ENCODE measurements at regions not wholly inside any gene's neighbourhood (a gene's known extent, or its start where the extent isn't known, plus 50 kb on each side); places are given as distances from the start of the nearest gene placed in this dataset.

GRCh38 chr5:130896636-130897035 lies 268.4 kb downstream of the HINT1 start:
- no peaks in the 10 kb centered on the region for H3K27me3 ChIP-seq
- no peaks in the 10 kb centered on the region for H3K4me1 ChIP-seq (ENCODE audit: control insufficient read depth in 1 of 2, insufficient read depth in 1 of 2, low read depth in 1 of 2, low read length in 1 of 2)
- TF ChIP-seq, protein P1, sequence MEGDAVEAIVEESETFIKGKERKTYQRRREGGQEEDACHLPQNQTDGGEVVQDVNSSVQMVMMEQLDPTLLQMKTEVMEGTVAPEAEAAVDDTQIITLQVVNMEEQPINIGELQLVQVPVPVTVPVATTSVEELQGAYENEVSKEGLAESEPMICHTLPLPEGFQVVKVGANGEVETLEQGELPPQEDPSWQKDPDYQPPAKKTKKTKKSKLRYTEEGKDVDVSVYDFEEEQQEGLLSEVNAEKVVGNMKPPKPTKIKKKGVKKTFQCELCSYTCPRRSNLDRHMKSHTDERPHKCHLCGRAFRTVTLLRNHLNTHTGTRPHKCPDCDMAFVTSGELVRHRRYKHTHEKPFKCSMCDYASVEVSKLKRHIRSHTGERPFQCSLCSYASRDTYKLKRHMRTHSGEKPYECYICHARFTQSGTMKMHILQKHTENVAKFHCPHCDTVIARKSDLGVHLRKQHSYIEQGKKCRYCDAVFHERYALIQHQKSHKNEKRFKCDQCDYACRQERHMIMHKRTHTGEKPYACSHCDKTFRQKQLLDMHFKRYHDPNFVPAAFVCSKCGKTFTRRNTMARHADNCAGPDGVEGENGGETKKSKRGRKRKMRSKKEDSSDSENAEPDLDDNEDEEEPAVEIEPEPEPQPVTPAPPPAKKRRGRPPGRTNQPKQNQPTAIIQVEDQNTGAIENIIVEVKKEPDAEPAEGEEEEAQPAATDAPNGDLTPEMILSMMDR (IDR thresholded peaks at IDR 0.05) = no peak
- no peaks in the 10 kb centered on the region for H3K36me3 ChIP-seq
- no peaks in the 10 kb centered on the region for H3K9me3 ChIP-seq
- H3K27ac ChIP-seq = no peak overlapping the region
- no peak overlapping the region for H3K4me3 ChIP-seq (ENCODE audit: low read depth in 1 of 2, low read length in 1 of 2)

DNA sequence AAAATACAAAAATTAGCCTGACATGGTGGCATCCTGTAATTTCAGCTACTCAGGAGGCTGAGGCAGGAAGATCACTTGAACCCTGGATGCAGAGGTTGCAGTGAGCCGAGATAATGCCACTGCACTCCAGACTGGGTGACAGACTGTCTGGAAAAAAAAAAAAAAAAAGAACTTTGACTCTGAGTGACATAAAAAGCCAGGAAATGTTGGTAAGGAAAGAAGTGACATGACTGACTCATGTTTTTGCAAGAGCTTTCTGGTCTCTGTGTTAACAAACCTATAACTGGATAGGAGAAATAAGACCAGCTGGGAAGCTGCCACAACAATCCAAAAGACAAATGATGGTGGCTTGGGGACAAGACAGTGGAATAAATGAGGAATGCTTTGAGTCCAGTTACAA lies 272.1 kb downstream of the HINT1 start:
- Histone ChIP-seq H3K27me3 (no peaks in the 10 kb centered on the region), H3K36me3 (no peaks in the 10 kb centered on the region), H3K9me3 (no peaks in the 10 kb centered on the region), H3K4me1 (ENCODE audit: control insufficient read depth in 1 of 2, insufficient read depth in 1 of 2, low read depth in 1 of 2, low read length in 1 of 2) (no peaks in the 10 kb centered on the region), H3K27ac (no peak overlapping the region), H3K4me3 (ENCODE audit: low read depth in 1 of 2, low read length in 1 of 2) (no peak overlapping the region)
- TF ChIP-seq, protein P1 (IDR thresholded peaks at IDR 0.05) = no peak

DNA sequence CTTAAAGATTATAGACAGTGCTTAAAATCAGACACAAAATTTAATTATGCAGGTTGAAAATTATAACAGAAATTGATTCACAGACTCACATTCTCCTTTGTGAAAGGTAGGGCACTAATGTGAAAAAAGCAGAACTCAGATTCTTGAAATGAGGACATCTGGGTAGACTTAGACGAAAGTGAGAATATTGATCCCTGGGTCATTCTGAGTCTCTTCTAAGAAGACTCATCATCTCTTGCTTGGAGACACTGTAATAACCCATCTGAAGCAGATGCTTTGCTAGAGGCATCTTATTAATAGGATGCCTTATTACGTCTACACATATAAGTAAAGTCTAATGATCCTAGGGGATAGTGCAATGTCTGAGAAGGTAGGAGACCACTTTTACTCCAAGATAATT lies 274.4 kb downstream of the HINT1 start:
- Histone ChIP-seq H3K27me3 (no peaks in the 10 kb centered on the region), H3K4me1 (ENCODE audit: control insufficient read depth in 1 of 2, insufficient read depth in 1 of 2, low read depth in 1 of 2, low read length in 1 of 2) (no peaks in the 10 kb centered on the region), H3K4me3 (ENCODE audit: low read depth in 1 of 2, low read length in 1 of 2) (no peak overlapping the region), H3K36me3 (no peaks in the 10 kb centered on the region), H3K9me3 (no peaks in the 10 kb centered on the region), H3K27ac (no peak overlapping the region)
- TF ChIP-seq, protein P1 (IDR thresholded peaks at IDR 0.05) = no peak

GRCh38 chr5:130885691-130886090 lies 279.4 kb downstream of the HINT1 start:
- TF ChIP-seq, protein P1 (IDR thresholded peaks at IDR 0.05) = no peak
- H3K27me3 ChIP-seq = no peaks in the 10 kb centered on the region
- H3K4me1 ChIP-seq (ENCODE audit: control insufficient read depth in 1 of 2, insufficient read depth in 1 of 2, low read depth in 1 of 2, low read length in 1 of 2) = no peaks in the 10 kb centered on the region
- no peaks in the 10 kb centered on the region for H3K36me3 ChIP-seq
- no peaks in the 10 kb centered on the region for H3K9me3 ChIP-seq
- no peak overlapping the region for H3K27ac ChIP-seq
- H3K4me3 ChIP-seq (ENCODE audit: low read depth in 1 of 2, low read length in 1 of 2) = no peak overlapping the region

DNA sequence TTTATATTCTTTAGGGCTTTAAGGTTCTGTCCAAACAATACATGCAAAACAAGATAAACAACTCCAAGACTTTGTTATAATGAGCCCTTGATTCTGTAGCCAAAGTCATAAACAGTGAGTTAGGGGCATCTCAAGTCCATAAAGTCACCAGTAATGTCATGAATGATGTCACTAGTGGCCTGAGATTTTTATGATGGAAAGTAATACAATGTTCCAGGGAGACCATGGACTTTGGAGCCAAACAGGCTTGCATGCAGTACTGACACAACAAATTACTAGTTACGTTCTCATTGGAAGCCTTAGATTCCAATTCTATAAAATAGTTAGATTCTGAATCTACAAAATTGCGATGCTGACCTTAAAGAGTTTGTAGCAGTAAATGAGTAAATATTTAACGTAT lies 280.0 kb downstream of the HINT1 start:
- no peaks in the 10 kb centered on the region for H3K9me3 ChIP-seq
- TF ChIP-seq, protein P1 (IDR thresholded peaks at IDR 0.05) = no peak
- H3K4me3 ChIP-seq (ENCODE audit: low read depth in 1 of 2, low read length in 1 of 2) = no peak overlapping the region
- H3K36me3 ChIP-seq = no peaks in the 10 kb centered on the region
- no peaks in the 10 kb centered on the region for H3K4me1 ChIP-seq (ENCODE audit: control insufficient read depth in 1 of 2, insufficient read depth in 1 of 2, low read depth in 1 of 2, low read length in 1 of 2)
- no peaks in the 10 kb centered on the region for H3K27me3 ChIP-seq
- no peak overlapping the region for H3K27ac ChIP-seq

- H3K9me3 ChIP-seq = no peaks in the 10 kb centered on the region
- H3K27me3 ChIP-seq = no peaks in the 10 kb centered on the region
- H3K4me1 ChIP-seq (ENCODE audit: control insufficient read depth in 1 of 2, insufficient read depth in 1 of 2, low read depth in 1 of 2, low read length in 1 of 2) = no peaks in the 10 kb centered on the region
- H3K4me3 ChIP-seq (ENCODE audit: low read depth in 1 of 2, low read length in 1 of 2) = no peak overlapping the region
- TF ChIP-seq, protein P1 (IDR thresholded peaks at IDR 0.05) = no peak
- H3K36me3 ChIP-seq = no peaks in the 10 kb centered on the region
- H3K27ac ChIP-seq = no peak overlapping the region
Measured at GRCh38 chr5:130884023-130884422, 281.0 kb downstream of the HINT1 start.

All from neutrophil (primary cell).